Endothelial cell of umbilical vein (primary cell): ENCODE measurements at regions not wholly inside any gene's neighbourhood (a gene's known extent, or its start where the extent isn't known, plus 50 kb on each side); places are given as distances from the start of the nearest gene placed in this dataset.

Experiments used
- BruUV-seq: library from RNA; stranded (reverse); fragments of 400-500 nt; replicated peaks from 2 replicates; lab custom pipeline; 2021; lab: Mats Ljungman, UMichigan
- CTCF ChIA-PET: fragments of 300-600, 350-600 bp; sonication (Branson Sonifier 250); formaldehyde crosslinking; loops from one replicate; lab custom pipeline; 2021; ENCODE audit warnings: antibody characterized with exemption, inconsistent platforms; lab: Charles Lee
- POLR2A ChIA-PET: fragments of 300-600, 350-600 bp; sonication (Branson Sonifier 250); formaldehyde crosslinking; loops from one replicate; lab custom pipeline; 2021; ENCODE audit warnings: antibody characterized with exemption, inconsistent platforms; lab: Charles Lee
- DNase-seq: peaks from one replicate; pipeline ENCODE4 v3.0.0-alpha.2; 2011; ENCODE audit warnings: low read depth, low spot score
- FAIRE-seq: peaks from 2 replicates; lab custom pipeline; 2011; peaks lifted over from hg19 to GRCh38; lab: Jason Lieb, UNC
- H2AFZ ChIP-seq: 2 replicates; pipeline ENCODE4 v1.6.0; 2012; ENCODE audit warnings: low read depth, low read length, control low read depth, inconsistent platforms
- H3K27ac ChIP-seq: 2 replicates; pipeline ENCODE4 v1.5.1; 2011; ENCODE audit warnings: low read depth, mild to moderate bottlenecking, control low read depth, low read length, moderate library complexity; ENCODE audit not compliant: insufficient read depth
- H3K27me3 ChIP-seq, 2 experiments: 2 replicates each; pipeline versions ENCODE4 v1.6.0 to v1.6.1; 2011; ENCODE audit warnings: low read length in 2 of 2, mixed read lengths in 1 of 2; ENCODE audit not compliant: control insufficient read depth in 2 of 2, insufficient read depth in 2 of 2
- H3K36me3 ChIP-seq, 2 experiments: 2 replicates in 1 of 2; 3 replicates in 1 of 2; pipeline ENCODE4 v1.5.1; 2011; ENCODE audit warnings: low read length in 2 of 2, mild to moderate bottlenecking in 1 of 2, moderate library complexity in 1 of 2; ENCODE audit not compliant: control insufficient read depth in 2 of 2, insufficient read depth in 2 of 2; ENCODE audit errors: extremely low read depth in 1 of 2
- H3K4me1 ChIP-seq: 3 replicates; pipeline ENCODE4 v1.5.1; 2011; ENCODE audit warnings: mild to moderate bottlenecking, low read length; ENCODE audit not compliant: control insufficient read depth, insufficient read depth; ENCODE audit errors: extremely low read depth
- H3K4me2 ChIP-seq: 2 replicates; pipeline ENCODE4 v1.6.1; 2011; ENCODE audit warnings: low read length, control low read depth, mixed read lengths; ENCODE audit not compliant: insufficient read depth
- H3K4me3 ChIP-seq, 3 experiments: fragments of 200-600 bp in 1 of 3; sonication (generic), shearing (Covaris generic) in 1 of 3; replicated peaks in 1 of 3; 2 replicates each; pipeline ENCODE4 v1.5.1; 2011 to 2016; ENCODE audit warnings: control low read depth in 3 of 3, low read length in 3 of 3, mild to moderate bottlenecking in 2 of 3, inconsistent platforms in 1 of 3, low read depth in 1 of 3, moderate library complexity in 1 of 3; ENCODE audit not compliant: insufficient read depth in 1 of 3
- H3K79me2 ChIP-seq: 2 replicates; pipeline ENCODE4 v1.6.0; 2012; ENCODE audit warnings: low read length, inconsistent platforms; ENCODE audit not compliant: control insufficient read depth, insufficient read depth
- H3K9ac ChIP-seq: replicated peaks from 2 replicates; pipeline ENCODE3; 2011; ENCODE audit warnings: low read length, control low read depth; ENCODE audit not compliant: insufficient read depth; ENCODE audit errors: extremely low read depth
- H3K9me1 ChIP-seq: replicated peaks from 3 replicates; pipeline ENCODE4 v1.6.0; 2011; ENCODE audit warnings: mild to moderate bottlenecking, low read length; ENCODE audit not compliant: control insufficient read depth, insufficient read depth; ENCODE audit errors: extremely low read depth
- H3K9me3 ChIP-seq: replicated peaks from 2 replicates; pipeline ENCODE4 v1.5.1; 2012; ENCODE audit warnings: low read length, inconsistent platforms; ENCODE audit not compliant: control insufficient read depth, insufficient read depth
- H4K20me1 ChIP-seq: replicated peaks from 2 replicates; pipeline ENCODE3; 2011; ENCODE audit warnings: mild to moderate bottlenecking, low read length; ENCODE audit not compliant: control insufficient read depth, insufficient read depth; ENCODE audit errors: extremely low read depth
- EZH2 ChIP-seq: IDR thresholded peaks from 2 replicates; pipeline ENCODE4 v1.6.1; 2012; ENCODE audit warnings: borderline replicate concordance, low read depth, mild to moderate bottlenecking, moderate library complexity, low read length, inconsistent platforms; ENCODE audit not compliant: severe bottlenecking
- FOS ChIP-seq: IDR thresholded peaks from 2 replicates; pipeline ENCODE4 v1.6.1; 2011; ENCODE audit warnings: mild to moderate bottlenecking, low read length, moderate library complexity, borderline replicate concordance; ENCODE audit not compliant: insufficient read depth
- GATA2 ChIP-seq: IDR thresholded peaks from 2 replicates; pipeline ENCODE4 v1.7.0; 2011; ENCODE audit warnings: low read depth, mild to moderate bottlenecking, moderate library complexity, mixed read lengths, low read length; ENCODE audit not compliant: insufficient read length, insufficient read depth
- JUN ChIP-seq: IDR thresholded peaks from 2 replicates; pipeline ENCODE4 v1.6.1; 2011; ENCODE audit warnings: borderline replicate concordance, low read depth; ENCODE audit not compliant: insufficient read length, insufficient read depth
- MYC ChIP-seq: IDR thresholded peaks from one replicate; pipeline ENCODE4 v1.6.1; 2011; ENCODE audit warnings: mild to moderate bottlenecking, low read depth, low read length
- POLR2A ChIP-seq: IDR thresholded peaks from 2 replicates; pipeline ENCODE4 v1.6.1; 2012; ENCODE audit warnings: low read depth, mild to moderate bottlenecking, control low read depth, low read length
- POLR2AphosphoS5 ChIP-seq: IDR thresholded peaks from 2 replicates; pipeline ENCODE4 v1.6.1; 2012; ENCODE audit warnings: low read depth, mild to moderate bottlenecking, control low read depth, low read length, moderate library complexity; ENCODE audit not compliant: insufficient read depth
- dilution Hi-C: fragments of 300-500 bp; cut with MboI; formaldehyde crosslinking; loops from one replicate; pipeline ENCODE4 v1.15.0; 2019; ENCODE audit warnings: low sequenced_read_pairs; ENCODE audit not compliant: extremely low pct_ligation_motif_present
- intact Hi-C: fragments of 100-400 bp; cut with micrococcal nuclease; formaldehyde crosslinking; loops from one replicate; pipeline ENCODE4 v1.10.0; 2022
- TF ChIP-seq, protein P1 (sequence below), 2 donors: IDR thresholded peaks; 1 replicate in 1 of 2; 2 replicates in 1 of 2; pipeline ENCODE4 v1.5.1; 2011; ENCODE audit warnings: low read length in 2 of 2, mild to moderate bottlenecking in 2 of 2, moderate library complexity in 2 of 2, control low read depth in 1 of 2, inconsistent platforms in 1 of 2, low read depth in 1 of 2; ENCODE audit not compliant: insufficient read depth in 1 of 2; ENCODE audit errors: extremely low read depth in 1 of 2
- TF ChIP-seq, protein P2 (sequence below): IDR thresholded peaks from 2 replicates; pipeline ENCODE4 v1.6.1; 2011; ENCODE audit not compliant: insufficient read depth, insufficient read length

DNA sequence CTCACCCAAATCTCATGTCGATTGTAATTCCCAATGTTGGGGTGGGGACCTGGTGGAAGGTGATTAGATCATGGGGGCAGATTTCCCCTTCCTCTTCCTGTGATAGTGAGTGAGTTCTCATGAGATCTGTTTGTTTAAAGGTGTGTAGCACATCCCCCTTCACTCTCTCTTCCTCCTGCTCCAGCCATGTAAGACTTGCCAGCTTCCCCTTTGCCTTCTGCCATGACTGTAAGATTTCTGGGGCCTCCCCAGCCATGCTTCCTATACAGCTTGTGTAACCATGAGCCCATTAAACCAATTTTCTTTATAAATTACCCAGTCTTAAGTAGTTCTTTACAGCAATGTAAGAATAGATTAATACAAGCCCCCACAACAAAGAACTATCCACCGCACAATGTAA lies 109.9 kb upstream of the JAZF1 start:
- Histone ChIP-seq H4K20me1 (peaks cover 2% of the 10 kb centered on the region), H3K9me3 (no peaks in the 10 kb centered on the region), H3K4me2 (no peak overlapping the region), H3K9ac (no peak overlapping the region), H3K4me3 (no peak overlapping the region), H2AFZ (no peak overlapping the region), H3K79me2 (no peaks in the 10 kb centered on the region), H3K4me1 (no peaks in the 10 kb centered on the region), H3K9me1 (no peaks in the 10 kb centered on the region), H3K27me3 (peaks cover 3 to 4% of the 10 kb centered on the region in 2 experiments), H3K36me3 (no peaks in the 10 kb centered on the region), H3K27ac (no peak overlapping the region)
- FAIRE-seq: no peak
- dilution Hi-C loops (no loop called here), intact Hi-C loops (no loop called here)
- no TSS peak for BruUV-seq
- no peak for DNase-seq
- ChIA-PET POLR2A (no interaction called here), CTCF (no interaction called here)
- no peak for TF ChIP-seq JUN
- TF ChIP-seq, protein P1, sequence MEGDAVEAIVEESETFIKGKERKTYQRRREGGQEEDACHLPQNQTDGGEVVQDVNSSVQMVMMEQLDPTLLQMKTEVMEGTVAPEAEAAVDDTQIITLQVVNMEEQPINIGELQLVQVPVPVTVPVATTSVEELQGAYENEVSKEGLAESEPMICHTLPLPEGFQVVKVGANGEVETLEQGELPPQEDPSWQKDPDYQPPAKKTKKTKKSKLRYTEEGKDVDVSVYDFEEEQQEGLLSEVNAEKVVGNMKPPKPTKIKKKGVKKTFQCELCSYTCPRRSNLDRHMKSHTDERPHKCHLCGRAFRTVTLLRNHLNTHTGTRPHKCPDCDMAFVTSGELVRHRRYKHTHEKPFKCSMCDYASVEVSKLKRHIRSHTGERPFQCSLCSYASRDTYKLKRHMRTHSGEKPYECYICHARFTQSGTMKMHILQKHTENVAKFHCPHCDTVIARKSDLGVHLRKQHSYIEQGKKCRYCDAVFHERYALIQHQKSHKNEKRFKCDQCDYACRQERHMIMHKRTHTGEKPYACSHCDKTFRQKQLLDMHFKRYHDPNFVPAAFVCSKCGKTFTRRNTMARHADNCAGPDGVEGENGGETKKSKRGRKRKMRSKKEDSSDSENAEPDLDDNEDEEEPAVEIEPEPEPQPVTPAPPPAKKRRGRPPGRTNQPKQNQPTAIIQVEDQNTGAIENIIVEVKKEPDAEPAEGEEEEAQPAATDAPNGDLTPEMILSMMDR (IDR thresholded peaks at IDR 0.05; ENCODE audit: extremely low read depth in 1 of 2, insufficient read depth in 1 of 2, low read depth in 1 of 2, low read length in 2 of 2): no peak
- no peak for TF ChIP-seq MYC
- TF ChIP-seq POLR2A: no peak
- TF ChIP-seq EZH2: no peak

DNA sequence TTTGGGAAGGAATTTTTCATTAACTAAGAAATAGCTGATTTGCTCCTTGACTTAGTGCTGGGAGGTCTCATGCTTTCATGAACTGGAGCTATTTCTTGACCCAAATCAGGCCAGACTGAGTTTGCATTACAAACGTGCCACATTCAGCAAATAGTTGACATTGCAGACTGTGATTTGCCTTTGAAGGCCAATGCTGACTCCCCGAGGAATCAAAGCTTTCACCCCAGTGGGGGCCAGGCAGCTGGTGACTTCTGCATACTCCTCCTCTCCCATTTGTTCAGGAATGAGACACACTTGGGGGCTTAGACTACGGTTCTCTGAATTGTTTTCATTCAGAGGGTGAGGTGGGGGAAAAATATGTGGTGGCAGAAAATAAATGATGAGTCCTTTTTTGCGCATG lies 111.0 kb upstream of the JAZF1 start:
- intact Hi-C loops: no loop called here
- Histone ChIP-seq H3K27ac (no peak overlapping the region), H3K9ac (no peak overlapping the region), H3K4me2 (no peak overlapping the region), H4K20me1 (peaks cover 2% of the 10 kb centered on the region), H3K9me1 (no peaks in the 10 kb centered on the region), H3K4me1 (no peaks in the 10 kb centered on the region), H3K9me3 (no peaks in the 10 kb centered on the region), H3K4me3 (no peak overlapping the region), H3K27me3 (peaks cover 3 to 4% of the 10 kb centered on the region in 2 experiments), H3K36me3 (no peaks in the 10 kb centered on the region), H2AFZ (no peak overlapping the region), H3K79me2 (no peaks in the 10 kb centered on the region)
- no peak for FAIRE-seq
- DNase-seq: no peak
- BruUV-seq: no TSS peak
- ChIA-PET POLR2A (no interaction called here), CTCF (no interaction called here)
- dilution Hi-C loops: no loop called here
- TF ChIP-seq, protein P1 (IDR thresholded peaks at IDR 0.05; ENCODE audit: extremely low read depth in 1 of 2, insufficient read depth in 1 of 2, low read depth in 1 of 2, low read length in 2 of 2): no peak
- TF ChIP-seq, protein P2, sequence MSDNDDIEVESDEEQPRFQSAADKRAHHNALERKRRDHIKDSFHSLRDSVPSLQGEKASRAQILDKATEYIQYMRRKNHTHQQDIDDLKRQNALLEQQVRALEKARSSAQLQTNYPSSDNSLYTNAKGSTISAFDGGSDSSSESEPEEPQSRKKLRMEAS: no peak
- TF ChIP-seq POLR2A (no peak), MYC (no peak), JUN (no peak), POLR2AphosphoS5 (no peak), EZH2 (no peak), GATA2 (no peak), FOS (no peak)
